ENCODE measurements at regions not wholly inside any gene's neighbourhood (a gene's known extent, or its start where the extent isn't known, plus 50 kb on each side); places are given as distances from the start of the nearest gene placed in this dataset.

GRCh38 chr2:129388870-129389269 is 590.6 kb upstream of the RAB6C start:
- H3K4me3 ChIP-seq (ENCODE audit: insufficient read depth, low read length): no peak overlapping the region
- no peaks in the 10 kb centered on the region for H3K27me3 ChIP-seq (ENCODE audit: insufficient read depth, low read length)
- no peaks in the 10 kb centered on the region for H4K20me1 ChIP-seq (ENCODE audit: insufficient read depth, low read length)
- H3K36me3 ChIP-seq (ENCODE audit: insufficient read depth, low read length): no peaks in the 10 kb centered on the region
- no peak overlapping the region for H3K27ac ChIP-seq (ENCODE audit: low read depth, low read length)
- DNase-seq (ENCODE audit: insufficient read length, low spot score, missing footprints): no peak
- no peak overlapping the region for H2AFZ ChIP-seq (ENCODE audit: low read length)
- no peaks in the 10 kb centered on the region for H3K4me1 ChIP-seq (ENCODE audit: insufficient read depth, low read length)
- H3K79me2 ChIP-seq (ENCODE audit: insufficient read depth, low read length): no peaks in the 10 kb centered on the region
- no peak overlapping the region for H3K4me2 ChIP-seq (ENCODE audit: insufficient read depth, low read length)
- TF ChIP-seq CTCF (IDR thresholded peaks at IDR 0.05; ENCODE audit: extremely low read depth, low read depth, low read length): no peak
- no peaks in the 10 kb centered on the region for H3K9me3 ChIP-seq (ENCODE audit: low read depth, low read length)

GRCh38 chr2:129393816-129394215 is 585.6 kb upstream of the RAB6C start:
- no peak for DNase-seq (ENCODE audit: insufficient read length, low spot score, missing footprints)
- no peak overlapping the region for H3K27ac ChIP-seq (ENCODE audit: low read depth, low read length)

GRCh38 chr2:129396980-129397599 is 582.4 kb upstream of the RAB6C start:
- no peaks in the 10 kb centered on the region for H3K79me2 ChIP-seq (ENCODE audit: insufficient read depth, low read length)
- H3K36me3 ChIP-seq (ENCODE audit: insufficient read depth, low read length): no peaks in the 10 kb centered on the region
- H4K20me1 ChIP-seq (ENCODE audit: insufficient read depth, low read length): no peaks in the 10 kb centered on the region
- no peak overlapping the region for H3K27ac ChIP-seq (ENCODE audit: low read depth, low read length)
- H3K27me3 ChIP-seq (ENCODE audit: insufficient read depth, low read length): no peaks in the 10 kb centered on the region
- H3K9me3 ChIP-seq (ENCODE audit: low read depth, low read length): no peaks in the 10 kb centered on the region
- H3K4me2 ChIP-seq (ENCODE audit: insufficient read depth, low read length): no peak overlapping the region
- no peak overlapping the region for H3K4me3 ChIP-seq (ENCODE audit: insufficient read depth, low read length)
- H2AFZ ChIP-seq (ENCODE audit: low read length): no peak overlapping the region
- no peaks in the 10 kb centered on the region for H3K4me1 ChIP-seq (ENCODE audit: insufficient read depth, low read length)
- no peak for TF ChIP-seq CTCF (IDR thresholded peaks at IDR 0.05; ENCODE audit: extremely low read depth, low read depth, low read length)
- no peak for DNase-seq (ENCODE audit: insufficient read length, low spot score, missing footprints)

More at GRCh38 chr2:129393816-129394215, 585.6 kb upstream of the RAB6C start:
- no peaks in the 10 kb centered on the region for H3K27me3 ChIP-seq (ENCODE audit: insufficient read depth, low read length)
- no peak overlapping the region for H2AFZ ChIP-seq (ENCODE audit: low read length)
- no peak overlapping the region for H3K4me3 ChIP-seq (ENCODE audit: insufficient read depth, low read length)
- H3K9me3 ChIP-seq (ENCODE audit: low read depth, low read length): no peaks in the 10 kb centered on the region
- no peak for TF ChIP-seq CTCF (IDR thresholded peaks at IDR 0.05; ENCODE audit: extremely low read depth, low read depth, low read length)
- H3K4me2 ChIP-seq (ENCODE audit: insufficient read depth, low read length): no peak overlapping the region
- no peaks in the 10 kb centered on the region for H3K79me2 ChIP-seq (ENCODE audit: insufficient read depth, low read length)
- H3K4me1 ChIP-seq (ENCODE audit: insufficient read depth, low read length): no peaks in the 10 kb centered on the region
- no peaks in the 10 kb centered on the region for H3K36me3 ChIP-seq (ENCODE audit: insufficient read depth, low read length)
- H4K20me1 ChIP-seq (ENCODE audit: insufficient read depth, low read length): no peaks in the 10 kb centered on the region

- H3K4me2 ChIP-seq (ENCODE audit: insufficient read depth, low read length): no peak overlapping the region
- no peak overlapping the region for H3K4me3 ChIP-seq (ENCODE audit: insufficient read depth, low read length)
- no peaks in the 10 kb centered on the region for H3K27me3 ChIP-seq (ENCODE audit: insufficient read depth, low read length)
- H4K20me1 ChIP-seq (ENCODE audit: insufficient read depth, low read length): no peaks in the 10 kb centered on the region
- H2AFZ ChIP-seq (ENCODE audit: low read length): no peak overlapping the region
- H3K9me3 ChIP-seq (ENCODE audit: low read depth, low read length): no peaks in the 10 kb centered on the region
- H3K36me3 ChIP-seq (ENCODE audit: insufficient read depth, low read length): no peaks in the 10 kb centered on the region
- no peak for DNase-seq (ENCODE audit: insufficient read length, low spot score, missing footprints)
- TF ChIP-seq CTCF (IDR thresholded peaks at IDR 0.05; ENCODE audit: extremely low read depth, low read depth, low read length): no peak
- H3K27ac ChIP-seq (ENCODE audit: low read depth, low read length): no peak overlapping the region
- no peaks in the 10 kb centered on the region for H3K4me1 ChIP-seq (ENCODE audit: insufficient read depth, low read length)
- H3K79me2 ChIP-seq (ENCODE audit: insufficient read depth, low read length): no peaks in the 10 kb centered on the region
These were observed 578.6 kb upstream of the RAB6C start for GRCh38 chr2:129400826-129401225.
